ENCODE measurements at regions not wholly inside any gene's neighbourhood (a gene's known extent, or its start where the extent isn't known, plus 50 kb on each side); places are given as distances from the start of the nearest gene placed in this dataset.
"Not testable (repeated sequence)": the region's sequence is repeated elsewhere in the genome, so short reads cannot be mapped to it uniquely, and the experiment has no call there.

GRCh38 chr3:130182475-130182874 lies 100.8 kb downstream of the ALG1L2 start:
- not testable (repeated sequence) for H3K36me3 ChIP-seq (ENCODE audit: low read length); H3K4me2 ChIP-seq (ENCODE audit: low read depth, low read length, poor library complexity, severe bottlenecking); H3K4me3 ChIP-seq (ENCODE audit: insufficient read depth, low read length, poor library complexity, severe bottlenecking); H2AFZ ChIP-seq (ENCODE audit: low read depth, low read length, severe bottlenecking); H3K79me2 ChIP-seq (ENCODE audit: insufficient read depth, low read length); H4K20me1 ChIP-seq (ENCODE audit: low read depth, low read length); H3K27ac ChIP-seq (ENCODE audit: low read depth, low read length); H3K9me2 ChIP-seq (replicated peaks; ENCODE audit: insufficient read depth, low read length); H3K27me3 ChIP-seq (ENCODE audit: low read length); H3K9ac ChIP-seq (ENCODE audit: low read length); H3F3A ChIP-seq (ENCODE audit: insufficient read depth); H3K9me3 ChIP-seq (ENCODE audit: insufficient read depth, low read length)

GRCh38 chr3:130183689-130184088 lies 102.1 kb downstream of the ALG1L2 start:
- not testable (repeated sequence) for H2AFZ ChIP-seq (ENCODE audit: low read depth, low read length, severe bottlenecking); H3K4me2 ChIP-seq (ENCODE audit: low read depth, low read length, poor library complexity, severe bottlenecking); H3K9me3 ChIP-seq (ENCODE audit: insufficient read depth, low read length); H3K36me3 ChIP-seq (ENCODE audit: low read length); H3K4me3 ChIP-seq (ENCODE audit: insufficient read depth, low read length, poor library complexity, severe bottlenecking); H3K27ac ChIP-seq (ENCODE audit: low read depth, low read length); H3K9me2 ChIP-seq (replicated peaks; ENCODE audit: insufficient read depth, low read length); H3F3A ChIP-seq (ENCODE audit: insufficient read depth); H4K20me1 ChIP-seq (ENCODE audit: low read depth, low read length); H3K9ac ChIP-seq (ENCODE audit: low read length); H3K79me2 ChIP-seq (ENCODE audit: insufficient read depth, low read length); H3K27me3 ChIP-seq (ENCODE audit: low read length)

- H2AFZ ChIP-seq (ENCODE audit: low read depth, low read length, severe bottlenecking); H3F3A ChIP-seq (ENCODE audit: insufficient read depth); H3K27me3 ChIP-seq (ENCODE audit: low read length); H3K27ac ChIP-seq (ENCODE audit: low read depth, low read length); H3K9me2 ChIP-seq (replicated peaks; ENCODE audit: insufficient read depth, low read length); H3K79me2 ChIP-seq (ENCODE audit: insufficient read depth, low read length); H3K9ac ChIP-seq (ENCODE audit: low read length); H4K20me1 ChIP-seq (ENCODE audit: low read depth, low read length); H3K9me3 ChIP-seq (ENCODE audit: insufficient read depth, low read length); H3K36me3 ChIP-seq (ENCODE audit: low read length); H3K4me2 ChIP-seq (ENCODE audit: low read depth, low read length, poor library complexity, severe bottlenecking); H3K4me3 ChIP-seq (ENCODE audit: insufficient read depth, low read length, poor library complexity, severe bottlenecking): not testable (repeated sequence)
Measured at GRCh38 chr3:130184152-130185024, 102.8 kb downstream of the ALG1L2 start.

GRCh38 chr3:130201272-130201671 lies 119.6 kb downstream of the ALG1L2 start:
- H3K36me3 ChIP-seq (ENCODE audit: low read length); H3K27me3 ChIP-seq (ENCODE audit: low read length); H4K20me1 ChIP-seq (ENCODE audit: low read depth, low read length); H3K9ac ChIP-seq (ENCODE audit: low read length); H3K4me3 ChIP-seq (ENCODE audit: insufficient read depth, low read length, poor library complexity, severe bottlenecking); H3F3A ChIP-seq (ENCODE audit: insufficient read depth); H3K27ac ChIP-seq (ENCODE audit: low read depth, low read length); H3K9me2 ChIP-seq (replicated peaks; ENCODE audit: insufficient read depth, low read length); H3K9me3 ChIP-seq (ENCODE audit: insufficient read depth, low read length); H2AFZ ChIP-seq (ENCODE audit: low read depth, low read length, severe bottlenecking); H3K79me2 ChIP-seq (ENCODE audit: insufficient read depth, low read length); H3K4me2 ChIP-seq (ENCODE audit: low read depth, low read length, poor library complexity, severe bottlenecking): not testable (repeated sequence)

GRCh38 chr3:130203633-130204032 lies 122.0 kb downstream of the ALG1L2 start:
- not testable (repeated sequence) for H3K9me3 ChIP-seq (ENCODE audit: insufficient read depth, low read length); H3K4me3 ChIP-seq (ENCODE audit: insufficient read depth, low read length, poor library complexity, severe bottlenecking); H3F3A ChIP-seq (ENCODE audit: insufficient read depth); H3K36me3 ChIP-seq (ENCODE audit: low read length); H3K27me3 ChIP-seq (ENCODE audit: low read length); H3K4me2 ChIP-seq (ENCODE audit: low read depth, low read length, poor library complexity, severe bottlenecking); H4K20me1 ChIP-seq (ENCODE audit: low read depth, low read length); H3K9me2 ChIP-seq (replicated peaks; ENCODE audit: insufficient read depth, low read length); H2AFZ ChIP-seq (ENCODE audit: low read depth, low read length, severe bottlenecking); H3K79me2 ChIP-seq (ENCODE audit: insufficient read depth, low read length); H3K27ac ChIP-seq (ENCODE audit: low read depth, low read length); H3K9ac ChIP-seq (ENCODE audit: low read length)

- Histone ChIP-seq H3K27me3 (ENCODE audit: low read length) (no peaks in the 10 kb centered on the region; the same call in 1 of the 2 replicates), H4K20me1 (ENCODE audit: low read depth, low read length) (no peaks in the 10 kb centered on the region), H3K36me3 (ENCODE audit: low read length) (no peaks in the 10 kb centered on the region), H3K27ac (ENCODE audit: low read depth, low read length) (no peak overlapping the region), H3K4me3 (ENCODE audit: insufficient read depth, low read length, poor library complexity, severe bottlenecking) (no peak overlapping the region), H3K9me2 (replicated peaks; ENCODE audit: insufficient read depth, low read length) (no peaks in the 10 kb centered on the region), H3F3A (ENCODE audit: insufficient read depth) (no peaks in the 10 kb centered on the region), H3K9ac (ENCODE audit: low read length) (no peak overlapping the region), H2AFZ (ENCODE audit: low read depth, low read length, severe bottlenecking) (no peak overlapping the region), H3K9me3 (ENCODE audit: insufficient read depth, low read length) (no peaks in the 10 kb centered on the region), H3K79me2 (ENCODE audit: insufficient read depth, low read length) (no peaks in the 10 kb centered on the region), H3K4me2 (ENCODE audit: low read depth, low read length, poor library complexity, severe bottlenecking) (no peak overlapping the region)
- TF ChIP-seq CTCF (IDR thresholded peaks at IDR 0.05; ENCODE audit: insufficient read depth, low read length, poor library complexity, severe bottlenecking) = no peak
- TF ChIP-seq EZH2phosphoT487 (conservative IDR thresholded peaks at IDR 0.05; ENCODE audit: low read length) = no peak
Measured at GRCh38 chr3:130227540-130227939, 117.9 kb upstream of the COL6A5 start.

All from SU-DHL-6 (cell line).